Iris pigment epithelial cell (primary cell): ENCODE measurements at regions not wholly inside any gene's neighbourhood (a gene's known extent, or its start where the extent isn't known, plus 50 kb on each side); places are given as distances from the start of the nearest gene placed in this dataset.
"Not testable (repeated sequence)": the region's sequence is repeated elsewhere in the genome, so short reads cannot be mapped to it uniquely, and the experiment has no call there.

Experiments
- DNase-seq: peaks from one replicate; pipeline ENCODE4 v3.0.0-alpha.2; 2011; ENCODE audit warnings: low read depth

- no peak for DNase-seq
These were observed 237.4 kb upstream of the ACVR2A start for GRCh38 chr2:147607379-147607778.

DNA sequence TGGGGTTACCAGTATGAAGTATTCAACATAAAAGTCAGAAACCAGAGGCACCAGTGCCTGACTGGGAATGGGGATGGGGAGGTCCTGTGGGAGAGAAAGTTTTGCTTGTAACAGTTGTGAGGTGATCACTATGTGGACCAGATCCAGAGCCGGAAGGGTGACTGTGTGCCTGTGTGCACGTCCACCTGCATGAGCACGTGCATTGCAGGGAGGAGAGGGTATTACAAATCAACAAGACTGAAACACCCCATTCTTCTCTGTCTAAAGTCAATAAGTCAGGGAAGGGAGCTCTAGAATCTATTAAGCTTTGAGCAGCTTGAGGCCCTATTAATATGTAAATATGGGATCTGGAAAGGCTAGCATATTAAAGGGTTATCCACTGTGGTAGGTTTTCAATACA lies 241.0 kb upstream of the ACVR2A start:
- DNase-seq: no peak

DNA sequence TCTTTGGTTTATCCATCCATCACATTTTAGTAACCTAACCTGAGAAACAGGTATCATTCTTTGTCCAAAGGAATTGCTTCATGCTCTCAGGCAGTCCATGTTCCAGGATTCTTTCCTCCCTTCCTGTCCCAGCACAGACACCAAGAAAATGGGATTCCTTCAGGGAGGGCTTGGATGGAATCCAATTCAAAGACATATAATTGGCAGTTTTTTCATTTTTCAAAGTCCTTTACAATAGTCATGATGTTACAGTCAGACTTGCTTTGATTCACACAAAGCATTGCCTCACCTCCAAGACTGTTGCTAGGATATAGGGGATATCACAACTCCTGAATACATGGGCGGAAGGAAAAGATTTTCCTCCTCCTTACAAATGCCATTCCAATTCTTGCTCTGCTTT lies 241.4 kb upstream of the ACVR2A start:
- DNase-seq: no peak

- no peak for DNase-seq
These were observed 244.2 kb upstream of the ACVR2A start for GRCh38 chr2:147600646-147601045.

DNA sequence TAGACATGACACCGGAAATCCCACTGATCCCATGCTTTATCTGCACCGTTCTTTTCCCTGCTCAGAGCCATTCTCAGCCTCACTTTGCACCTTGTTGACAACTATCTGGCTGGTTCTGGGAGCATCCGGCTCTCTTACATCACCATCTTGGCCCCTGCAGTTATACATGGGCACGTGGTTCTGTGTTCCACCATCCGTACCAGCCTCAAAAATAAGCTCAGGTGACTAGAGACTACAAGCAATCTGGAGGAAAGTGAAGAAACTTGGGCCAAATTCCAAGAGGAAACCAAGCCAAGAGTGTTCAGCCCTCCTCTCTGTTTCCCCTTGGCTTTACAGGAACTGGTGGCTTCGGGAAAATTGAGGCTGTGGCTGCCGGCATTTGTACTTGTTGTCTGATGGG lies 244.6 kb upstream of the ACVR2A start:
- DNase-seq: no peak

GRCh38 chr2:147595200-147595599 lies 249.6 kb upstream of the ACVR2A start:
- DNase-seq: no peak

- DNase-seq: no peak
These were observed 250.8 kb upstream of the ACVR2A start for GRCh38 chr2:147594038-147594437.

- not testable (repeated sequence) for DNase-seq
These were observed 252.0 kb upstream of the ACVR2A start for GRCh38 chr2:147592784-147593183.

- DNase-seq: no peak
These were observed 255.7 kb upstream of the ACVR2A start for GRCh38 chr2:147589127-147589526.

DNA sequence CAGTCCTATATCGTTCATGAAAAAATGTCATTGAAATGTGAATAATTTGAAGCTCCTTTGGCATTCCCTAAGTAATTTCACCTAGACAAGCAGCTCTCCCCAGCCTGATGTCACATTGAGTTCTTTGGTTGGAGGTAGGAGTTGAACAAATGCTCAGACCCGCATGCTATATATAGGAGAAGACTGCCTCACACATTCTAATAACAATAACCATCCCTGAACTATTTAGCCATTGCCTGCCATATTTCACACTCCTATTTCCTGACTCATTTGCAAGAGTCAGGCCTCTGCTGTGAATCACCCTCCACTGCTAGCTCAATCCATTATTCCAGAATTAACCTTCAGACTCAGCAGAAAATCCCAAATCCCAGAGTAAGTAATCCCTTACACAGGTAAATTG lies 256.6 kb upstream of the ACVR2A start:
- DNase-seq: peak; percentile 34

DNA sequence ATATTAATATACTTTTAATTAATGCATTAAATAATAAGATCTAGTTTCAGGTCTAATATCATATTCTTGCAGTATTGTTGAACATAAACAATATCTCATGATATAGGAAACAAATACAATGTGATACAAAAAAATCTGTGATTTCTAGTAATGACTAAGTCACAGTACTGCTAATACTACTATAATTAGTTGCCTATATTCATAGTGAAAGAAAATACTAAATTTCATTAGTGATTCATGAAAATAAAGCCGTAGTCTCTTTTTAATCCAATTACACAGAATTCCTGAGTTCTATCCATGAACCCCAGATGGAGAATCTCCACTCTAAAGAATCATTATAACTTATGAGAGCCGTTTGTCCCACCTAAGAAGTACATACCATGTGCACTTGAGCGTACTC lies 266.3 kb upstream of the ACVR2A start:
- no peak for DNase-seq

- DNase-seq: no peak
These were observed 266.8 kb upstream of the ACVR2A start for GRCh38 chr2:147577998-147578380.

- no peak for DNase-seq
These were observed 267.4 kb upstream of the ACVR2A start for GRCh38 chr2:147577323-147577997.

- DNase-seq: no peak
These were observed 269.7 kb upstream of the ACVR2A start for GRCh38 chr2:147575106-147575505.

DNA sequence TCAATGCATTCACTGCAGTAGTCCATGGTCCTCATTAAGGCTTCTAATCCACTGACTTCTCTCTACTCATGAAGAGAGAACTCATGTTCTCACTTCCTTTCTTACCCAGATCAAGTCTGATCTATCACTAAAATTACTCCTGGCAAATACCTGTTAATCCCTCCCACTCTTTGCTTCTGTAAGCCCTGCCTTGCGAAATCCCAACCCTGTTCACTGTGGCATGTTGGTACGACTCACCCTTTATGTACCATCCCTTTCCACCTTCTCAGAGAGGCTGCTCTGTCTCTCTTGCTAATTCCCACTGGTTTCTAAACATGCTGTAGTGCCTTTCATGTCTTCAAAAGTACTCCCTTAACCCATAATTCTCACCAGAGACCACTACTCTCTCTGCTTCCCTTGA lies 272.2 kb upstream of the ACVR2A start:
- no peak for DNase-seq

DNA sequence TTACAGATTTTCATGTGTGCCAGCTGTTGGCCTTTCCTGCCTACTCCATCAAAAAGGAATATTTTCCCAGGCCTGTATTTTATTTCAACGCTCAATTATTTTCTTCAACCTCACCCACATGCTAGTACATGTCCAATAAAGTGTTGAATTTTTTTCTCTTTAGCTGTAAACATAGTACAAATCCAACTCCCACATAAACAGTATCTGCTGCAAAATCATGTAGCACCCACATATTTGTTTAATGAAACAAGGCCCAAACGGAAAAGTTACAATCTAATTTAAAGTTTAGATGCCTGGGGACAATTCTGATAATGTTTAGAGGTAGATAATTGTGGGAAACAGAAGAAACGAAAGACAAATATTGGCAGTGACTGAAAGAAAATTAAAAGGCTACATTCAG lies 275.4 kb upstream of the ACVR2A start:
- DNase-seq: no peak

GRCh38 chr2:147568109-147568508 lies 276.7 kb upstream of the ACVR2A start:
- DNase-seq: no peak

- DNase-seq: no peak
These were observed 277.7 kb upstream of the ACVR2A start for GRCh38 chr2:147567136-147567535.

- no peak for DNase-seq
These were observed 283.9 kb upstream of the ACVR2A start for GRCh38 chr2:147560810-147561535.

DNA sequence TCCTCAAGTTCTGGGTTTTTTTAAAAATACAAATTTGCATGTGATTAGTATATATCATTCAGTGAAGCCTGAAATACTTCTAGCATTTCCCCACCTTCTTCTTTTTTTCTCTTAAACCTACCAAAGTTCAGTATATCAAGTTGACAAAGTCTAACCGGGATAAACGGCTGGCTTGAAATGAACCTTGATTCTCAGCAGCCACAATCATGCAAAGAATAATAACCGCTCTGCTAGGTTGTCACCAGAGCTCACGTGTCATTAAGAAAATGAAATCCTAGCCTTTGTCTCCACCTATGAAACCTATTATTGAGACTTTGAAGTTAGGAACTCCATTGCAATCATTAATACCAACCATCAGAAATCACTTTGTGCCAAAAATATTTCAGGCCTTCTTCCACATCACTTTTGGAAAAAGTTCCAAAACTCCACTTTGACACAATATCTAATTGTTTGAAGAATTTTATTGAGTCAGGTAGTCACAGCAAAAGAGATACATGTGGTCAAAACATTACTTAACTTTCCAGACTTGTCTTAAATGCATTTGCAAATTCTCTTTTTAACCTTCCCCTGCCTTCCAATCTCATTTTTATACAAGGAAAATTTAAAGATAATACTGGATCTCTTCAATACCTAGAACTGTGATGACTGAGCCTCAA lies 285.6 kb upstream of the ACVR2A start:
- DNase-seq: no peak

GRCh38 chr2:147558620-147559019 lies 286.2 kb upstream of the ACVR2A start:
- no peak for DNase-seq

DNA sequence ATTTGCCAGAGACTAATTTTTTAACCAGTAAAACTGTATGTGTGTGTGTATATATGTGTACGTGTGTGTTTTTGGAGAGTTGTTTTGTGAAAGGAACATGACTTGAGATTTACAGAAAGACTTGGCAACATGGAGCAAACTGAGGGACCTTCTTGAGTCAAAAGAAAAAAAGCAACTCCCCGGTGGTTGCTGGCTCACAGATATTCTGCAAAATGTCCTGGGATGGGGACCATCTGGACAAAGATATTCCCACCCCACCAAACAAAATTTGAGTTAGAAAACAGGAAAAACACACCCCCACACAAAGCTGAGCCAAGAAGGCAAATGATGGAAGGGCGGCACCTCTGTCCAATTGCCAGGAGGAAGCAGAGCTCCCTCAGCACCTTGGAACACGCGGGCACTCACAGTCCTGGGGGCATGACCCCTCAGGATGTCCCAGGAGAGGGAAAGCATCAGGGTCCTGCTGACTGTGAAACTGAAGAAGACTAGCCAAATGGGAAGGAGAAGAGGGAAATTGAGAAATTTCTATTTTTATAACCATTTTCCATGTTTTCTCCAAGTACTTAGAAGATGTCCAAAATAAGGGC lies 290.2 kb upstream of the ACVR2A start:
- DNase-seq: no peak

GRCh38 chr2:147553775-147554271 lies 291.0 kb upstream of the ACVR2A start:
- DNase-seq: no peak
